BE2C (cell line): ENCODE measurements at regions not wholly inside any gene's neighbourhood (a gene's known extent, or its start where the extent isn't known, plus 50 kb on each side); places are given as distances from the start of the nearest gene placed in this dataset.

ENCODE experiments used
- DNase-seq: peaks from one replicate; pipeline ENCODE4 v3.0.0-alpha.2; 2020
- H3K27me3 ChIP-seq: fragments of 250-450 bp; sonication (Bioruptor Pico); 2 replicates; pipeline ENCODE4 v1.5.1; 2020; ENCODE audit warnings: mild to moderate bottlenecking
- H3K36me3 ChIP-seq: fragments of 250-450 bp; sonication (Bioruptor Pico); 2 replicates; pipeline ENCODE4 v1.5.1; 2020; ENCODE audit warnings: mild to moderate bottlenecking
- H3K4me1 ChIP-seq: fragments of 250-450 bp; sonication (Bioruptor Pico); 2 replicates; pipeline ENCODE4 v1.5.1; 2020
- H3K4me3 ChIP-seq: 2 replicates; pipeline ENCODE4 v1.5.1; 2011; ENCODE audit warnings: low read depth, low read length
- H3K9me3 ChIP-seq: fragments of 250-450 bp; sonication (Bioruptor Pico); 2 replicates; pipeline ENCODE4 v1.5.1; 2020
- CTCF ChIP-seq: IDR thresholded peaks from 2 replicates; pipeline ENCODE4 v1.5.1; 2012; ENCODE audit warnings: mild to moderate bottlenecking, low read depth, low read length

DNA sequence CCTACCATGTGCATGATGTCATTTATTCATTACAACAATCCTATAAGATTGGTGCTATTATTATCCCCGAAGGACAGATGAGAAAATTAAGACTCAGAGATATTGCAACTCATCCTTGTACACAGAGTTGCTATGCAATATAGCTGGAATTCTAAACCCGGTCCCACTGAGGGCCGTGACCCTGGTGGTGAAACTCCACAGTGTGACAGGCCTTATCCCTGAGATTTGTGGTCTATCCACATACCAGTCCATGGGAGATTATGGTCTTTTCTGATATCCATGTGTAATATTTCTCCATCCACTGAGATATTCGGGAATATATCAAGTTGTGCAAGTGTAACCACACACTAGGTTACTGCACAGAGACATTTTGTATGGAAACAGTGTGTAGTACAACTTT, 305.2 kb downstream of the TXNL1 start:
- H3K9me3 ChIP-seq, result no peaks in the 10 kb centered on the region
- no peak overlapping the region for H3K4me3 ChIP-seq
- H3K4me1 ChIP-seq, result no peaks in the 10 kb centered on the region
- TF ChIP-seq CTCF, result no peak
- H3K27me3 ChIP-seq, result no peaks in the 10 kb centered on the region
- no peaks in the 10 kb centered on the region for H3K36me3 ChIP-seq
- no peak for DNase-seq

- no peaks in the 10 kb centered on the region for H3K27me3 ChIP-seq
- no peak for DNase-seq
- H3K36me3 ChIP-seq, result no peaks in the 10 kb centered on the region
- H3K9me3 ChIP-seq, result no peaks in the 10 kb centered on the region
- H3K4me1 ChIP-seq, result no peaks in the 10 kb centered on the region
- TF ChIP-seq CTCF, result no peak
- H3K4me3 ChIP-seq, result no peak overlapping the region
Measured at GRCh38 chr18:56332371-56332770, 306.0 kb downstream of the TXNL1 start.

DNA sequence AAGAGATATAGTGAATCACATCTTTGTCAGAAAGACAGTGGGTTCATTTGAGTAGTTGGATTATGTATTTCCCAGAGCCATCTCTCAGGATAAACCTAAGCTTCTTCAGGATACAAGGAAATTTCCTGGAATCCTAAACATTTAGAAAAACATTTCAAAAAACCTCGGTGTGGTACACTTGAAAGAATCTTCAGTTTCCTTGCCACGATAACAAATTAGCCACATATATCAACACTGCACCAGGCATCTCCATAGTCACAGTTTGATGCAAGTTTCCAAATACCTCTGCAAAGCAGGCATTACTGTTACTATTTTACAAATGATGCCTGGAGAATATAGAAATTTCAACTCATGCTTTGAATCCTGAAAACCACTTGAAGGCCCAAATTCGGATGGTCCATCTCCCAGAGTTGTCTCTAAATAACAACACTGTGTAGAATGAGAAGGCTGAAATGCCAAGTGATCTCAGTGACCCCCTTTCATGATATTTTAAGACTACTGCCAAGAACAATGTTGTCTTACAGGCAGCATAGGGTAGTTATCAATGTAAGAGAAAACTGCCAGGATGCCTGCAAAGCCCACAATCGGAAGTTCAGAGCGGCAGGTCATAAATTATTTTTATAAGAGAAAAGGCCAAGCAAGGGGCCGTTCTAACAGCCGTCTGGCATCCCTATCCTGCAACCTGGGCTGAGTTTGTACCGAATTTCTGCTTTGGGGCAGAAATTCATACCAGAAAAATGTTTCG, 307.9 kb downstream of the TXNL1 start:
- Histone ChIP-seq H3K4me1 (no peaks in the 10 kb centered on the region), H3K9me3 (no peaks in the 10 kb centered on the region), H3K27me3 (no peaks in the 10 kb centered on the region), H3K36me3 (no peaks in the 10 kb centered on the region), H3K4me3 (no peak overlapping the region)
- no peak for DNase-seq
- no peak for TF ChIP-seq CTCF

DNA sequence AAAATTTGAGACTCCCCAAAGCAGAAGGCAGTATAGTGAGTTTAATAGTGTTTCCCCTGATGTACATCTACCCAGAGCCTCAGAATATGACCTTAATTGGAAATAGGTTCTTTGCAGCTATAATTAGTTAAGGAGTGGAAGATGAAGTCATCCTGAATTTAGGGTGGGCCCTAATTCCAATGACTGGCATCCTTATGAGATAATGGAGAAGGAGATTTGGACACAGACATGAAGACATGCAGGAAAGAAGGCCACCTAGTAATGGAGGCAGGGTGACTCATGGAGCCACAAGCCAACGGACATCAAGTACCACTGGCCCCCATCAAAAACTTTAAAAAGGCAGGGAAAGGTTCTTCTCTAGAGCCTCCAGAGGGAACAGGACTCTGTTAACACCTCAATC, 308.9 kb downstream of the TXNL1 start:
- H3K27me3 ChIP-seq, result no peaks in the 10 kb centered on the region
- no peaks in the 10 kb centered on the region for H3K9me3 ChIP-seq
- TF ChIP-seq CTCF, result no peak
- H3K4me1 ChIP-seq, result no peaks in the 10 kb centered on the region
- no peaks in the 10 kb centered on the region for H3K36me3 ChIP-seq
- no peak for DNase-seq
- H3K4me3 ChIP-seq, result no peak overlapping the region

GRCh38 chr18:56327191-56327885, 311.1 kb downstream of the TXNL1 start:
- H3K9me3 ChIP-seq, result no peaks in the 10 kb centered on the region
- TF ChIP-seq CTCF, result no peak
- H3K27me3 ChIP-seq, result no peaks in the 10 kb centered on the region
- H3K36me3 ChIP-seq, result no peaks in the 10 kb centered on the region
- DNase-seq, result no peak
- H3K4me3 ChIP-seq, result no peak overlapping the region
- H3K4me1 ChIP-seq, result no peaks in the 10 kb centered on the region
